NB4 (cell line): ENCODE measurements at regions not wholly inside any gene's neighbourhood (a gene's known extent, or its start where the extent isn't known, plus 50 kb on each side); places are given as distances from the start of the nearest gene placed in this dataset.

Experiments used
- MYC ChIP-seq: IDR thresholded peaks from 2 replicates; pipeline ENCODE4 v1.6.1; 2011; ENCODE audit warnings: low read depth, low read length
- POLR2A ChIP-seq: IDR thresholded peaks from 2 replicates; pipeline ENCODE4 v1.6.1; 2011; ENCODE audit warnings: mild to moderate bottlenecking; ENCODE audit not compliant: insufficient read length; ENCODE audit errors: extremely low read depth
- TF ChIP-seq, protein P1 (sequence below): IDR thresholded peaks from one replicate; pipeline ENCODE4 v1.5.1; 2012; ENCODE audit warnings: low read depth, low read length
- TF ChIP-seq, protein P2 (sequence below): IDR thresholded peaks from 2 replicates; pipeline ENCODE4 v1.6.1; 2011; ENCODE audit warnings: low read depth, low read length

DNA sequence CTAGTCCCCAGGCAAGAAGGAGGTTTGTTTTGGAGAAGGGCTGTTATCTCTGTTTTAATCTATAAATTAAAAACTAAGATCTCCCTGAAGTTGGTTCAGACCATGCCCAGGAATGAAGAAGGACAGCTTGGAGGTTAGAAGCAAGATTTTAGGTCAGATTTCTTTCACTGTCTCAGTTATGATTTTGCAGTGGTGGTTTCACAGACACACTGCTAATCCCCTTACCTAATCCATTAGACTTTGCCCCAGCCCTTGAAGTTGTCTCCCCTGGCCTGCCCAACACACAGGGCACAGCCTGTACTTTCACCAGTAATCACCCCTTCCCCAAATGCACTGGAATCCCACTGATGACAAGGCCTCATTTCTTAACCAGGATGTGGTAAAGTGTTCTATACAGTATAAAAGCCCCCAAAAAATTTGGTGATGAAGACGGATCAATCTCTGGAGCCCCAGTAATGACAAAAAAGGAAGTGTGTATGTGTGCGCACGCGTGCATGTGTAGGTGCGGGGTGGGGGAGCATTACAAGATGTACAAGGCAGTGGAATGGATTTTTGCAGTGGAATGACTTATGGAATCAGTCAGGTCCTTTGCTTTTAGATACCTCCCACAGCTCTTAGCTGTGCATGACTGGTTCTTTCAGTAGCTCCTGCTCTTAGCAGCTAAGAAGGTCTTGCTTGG lies 73.1 kb upstream of the TERB2 start:
- TF ChIP-seq POLR2A (no peak), MYC (no peak)
- TF ChIP-seq, protein P1, sequence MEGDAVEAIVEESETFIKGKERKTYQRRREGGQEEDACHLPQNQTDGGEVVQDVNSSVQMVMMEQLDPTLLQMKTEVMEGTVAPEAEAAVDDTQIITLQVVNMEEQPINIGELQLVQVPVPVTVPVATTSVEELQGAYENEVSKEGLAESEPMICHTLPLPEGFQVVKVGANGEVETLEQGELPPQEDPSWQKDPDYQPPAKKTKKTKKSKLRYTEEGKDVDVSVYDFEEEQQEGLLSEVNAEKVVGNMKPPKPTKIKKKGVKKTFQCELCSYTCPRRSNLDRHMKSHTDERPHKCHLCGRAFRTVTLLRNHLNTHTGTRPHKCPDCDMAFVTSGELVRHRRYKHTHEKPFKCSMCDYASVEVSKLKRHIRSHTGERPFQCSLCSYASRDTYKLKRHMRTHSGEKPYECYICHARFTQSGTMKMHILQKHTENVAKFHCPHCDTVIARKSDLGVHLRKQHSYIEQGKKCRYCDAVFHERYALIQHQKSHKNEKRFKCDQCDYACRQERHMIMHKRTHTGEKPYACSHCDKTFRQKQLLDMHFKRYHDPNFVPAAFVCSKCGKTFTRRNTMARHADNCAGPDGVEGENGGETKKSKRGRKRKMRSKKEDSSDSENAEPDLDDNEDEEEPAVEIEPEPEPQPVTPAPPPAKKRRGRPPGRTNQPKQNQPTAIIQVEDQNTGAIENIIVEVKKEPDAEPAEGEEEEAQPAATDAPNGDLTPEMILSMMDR = no peak
- TF ChIP-seq, protein P2, sequence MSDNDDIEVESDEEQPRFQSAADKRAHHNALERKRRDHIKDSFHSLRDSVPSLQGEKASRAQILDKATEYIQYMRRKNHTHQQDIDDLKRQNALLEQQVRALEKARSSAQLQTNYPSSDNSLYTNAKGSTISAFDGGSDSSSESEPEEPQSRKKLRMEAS = no peak
